Astrocyte (in vitro differentiated cells and primary cell): ENCODE measurements at regions not wholly inside any gene's neighbourhood (a gene's known extent, or its start where the extent isn't known, plus 50 kb on each side); places are given as distances from the start of the nearest gene placed in this dataset.

Experiments
- DNase-seq: peaks from one replicate; pipeline ENCODE4 v3.0.0-alpha.2; 2010; ENCODE audit warnings: low read depth
- FAIRE-seq: peaks from 2 replicates; lab custom pipeline; 2011; peaks lifted over from hg19 to GRCh38; lab: Jason Lieb, UNC
- H2AFZ ChIP-seq: 2 replicates; pipeline ENCODE4 v1.6.0; 2012; ENCODE audit warnings: low read depth, low read length, inconsistent platforms
- H3K27ac ChIP-seq: 2 replicates; pipeline ENCODE4 v1.5.1; 2011; ENCODE audit warnings: low read depth, low read length, inconsistent platforms
- H3K27me3 ChIP-seq: 2 replicates; pipeline ENCODE4 v1.6.0; 2011; ENCODE audit warnings: low read length, inconsistent platforms; ENCODE audit not compliant: insufficient read depth
- H3K36me3 ChIP-seq: 2 replicates; pipeline ENCODE4 v1.5.1; 2011; ENCODE audit warnings: low read length, inconsistent platforms; ENCODE audit not compliant: insufficient read depth
- H3K4me1 ChIP-seq: 2 replicates; pipeline ENCODE4 v1.5.1; 2011; ENCODE audit warnings: low read length, inconsistent platforms; ENCODE audit not compliant: insufficient read depth
- H3K4me2 ChIP-seq: 2 replicates; pipeline ENCODE4 v1.6.0; 2012; ENCODE audit warnings: low read length, inconsistent platforms
- H3K4me3 ChIP-seq: 2 replicates; pipeline ENCODE4 v1.5.1; 2011; ENCODE audit warnings: low read depth, mild to moderate bottlenecking, low read length, inconsistent platforms; ENCODE audit not compliant: insufficient read depth
- H3K79me2 ChIP-seq: 2 replicates; pipeline ENCODE4 v1.6.0; 2012; ENCODE audit warnings: mild to moderate bottlenecking, low read length, inconsistent platforms; ENCODE audit not compliant: insufficient read depth
- H3K9ac ChIP-seq: 2 replicates; pipeline ENCODE4 v1.6.0; 2012; ENCODE audit warnings: mild to moderate bottlenecking, low read length, inconsistent platforms
- H3K9me3 ChIP-seq: 2 replicates; pipeline ENCODE4 v1.5.1; 2012; ENCODE audit warnings: low read depth, mild to moderate bottlenecking, low read length, inconsistent platforms; ENCODE audit not compliant: insufficient read depth
- H4K20me1 ChIP-seq: 2 replicates; pipeline ENCODE4 v1.6.0; 2012; ENCODE audit warnings: low read length, inconsistent platforms; ENCODE audit not compliant: insufficient read depth
- H3K27ac Mint-ChIP-seq: one replicate; pipeline ENCODE4 v1.8.0; 2021; ENCODE audit warnings: mild to moderate bottlenecking, mixed read lengths; ENCODE audit not compliant: unreplicated experiment
- H3K27me3 Mint-ChIP-seq: one replicate; pipeline ENCODE4 v1.8.0; 2021; ENCODE audit warnings: low read depth, mixed read lengths; ENCODE audit not compliant: unreplicated experiment
- H3K36me3 Mint-ChIP-seq: one replicate; pipeline ENCODE4 v1.8.0; 2021; ENCODE audit warnings: low read depth, mixed read lengths; ENCODE audit not compliant: unreplicated experiment
- H3K4me1 Mint-ChIP-seq: one replicate; pipeline ENCODE4 v1.8.0; 2021; ENCODE audit warnings: low read depth, mixed read lengths; ENCODE audit not compliant: unreplicated experiment
- H3K4me3 Mint-ChIP-seq: one replicate; pipeline ENCODE4 v1.8.0; 2021; ENCODE audit warnings: mild to moderate bottlenecking, moderate library complexity, mixed read lengths; ENCODE audit not compliant: unreplicated experiment
- H3K9me3 Mint-ChIP-seq: one replicate; pipeline ENCODE4 v1.8.0; 2021; ENCODE audit warnings: mild to moderate bottlenecking, mixed read lengths; ENCODE audit not compliant: unreplicated experiment
- CTCF ChIP-seq: IDR thresholded peaks from 2 replicates; pipeline ENCODE4 v1.5.1; 2011; ENCODE audit warnings: low read depth, mild to moderate bottlenecking, inconsistent platforms, low read length, moderate library complexity; ENCODE audit not compliant: insufficient read depth
- EZH2 ChIP-seq: IDR thresholded peaks from 2 replicates; pipeline ENCODE4 v1.6.1; 2012; ENCODE audit warnings: mild to moderate bottlenecking, low read length, inconsistent platforms; ENCODE audit not compliant: insufficient read depth

- H3K9ac ChIP-seq, result no peak overlapping the region
- H3K4me2 ChIP-seq, result no peak overlapping the region
- no peaks in the 10 kb centered on the region for H3K79me2 ChIP-seq
- H2AFZ ChIP-seq, result no peak overlapping the region
- H3K9me3 Mint-ChIP-seq, result no peaks in the 10 kb centered on the region
- H3K27ac Mint-ChIP-seq, result no peak overlapping the region
- no peak overlapping the region for H3K4me3 ChIP-seq
- H3K36me3 ChIP-seq, result no peaks in the 10 kb centered on the region
- peaks cover 2% of the 10 kb centered on the region for H3K4me1 Mint-ChIP-seq
- no peaks in the 10 kb centered on the region for H4K20me1 ChIP-seq
- no peaks in the 10 kb centered on the region for H3K9me3 ChIP-seq
- TF ChIP-seq CTCF (no peak), EZH2 (no peak)
- FAIRE-seq, result no peak
- peak; percentile 29 for DNase-seq
- no peak overlapping the region for H3K27ac ChIP-seq
- no peak overlapping the region for H3K4me3 Mint-ChIP-seq
- no peaks in the 10 kb centered on the region for H3K27me3 Mint-ChIP-seq
- no peaks in the 10 kb centered on the region for H3K27me3 ChIP-seq
- H3K36me3 Mint-ChIP-seq, result no peaks in the 10 kb centered on the region
- no peaks in the 10 kb centered on the region for H3K4me1 ChIP-seq
These were observed 166.8 kb downstream of the IBTK start for GRCh38 chr6:82080767-82081166.

- no peak overlapping the region for H2AFZ ChIP-seq
- no peaks in the 10 kb centered on the region for H3K36me3 ChIP-seq
- no peaks in the 10 kb centered on the region for H3K4me1 ChIP-seq
- Mint-ChIP-seq H3K27me3 (no peaks in the 10 kb centered on the region), H3K27ac (no peak overlapping the region), H3K4me3 (no peak overlapping the region), H3K36me3 (peaks cover under 1% of the 10 kb centered on the region), H3K4me1 (peaks cover 8% of the 10 kb centered on the region), H3K9me3 (no peaks in the 10 kb centered on the region)
- no peak overlapping the region for H3K4me3 ChIP-seq
- no peaks in the 10 kb centered on the region for H3K9me3 ChIP-seq
- H4K20me1 ChIP-seq, result no peaks in the 10 kb centered on the region
- H3K27me3 ChIP-seq, result no peaks in the 10 kb centered on the region
- H3K27ac ChIP-seq, result no peak overlapping the region
- no peaks in the 10 kb centered on the region for H3K79me2 ChIP-seq
- FAIRE-seq, result no peak
- DNase-seq, result no peak
- H3K9ac ChIP-seq, result no peak overlapping the region
- H3K4me2 ChIP-seq, result no peak overlapping the region
- TF ChIP-seq CTCF (no peak), EZH2 (no peak)
These were observed 169.1 kb downstream of the IBTK start for GRCh38 chr6:82078286-82078908.

- Histone ChIP-seq H3K9ac (no peak overlapping the region), H3K4me2 (no peak overlapping the region), H4K20me1 (no peaks in the 10 kb centered on the region), H3K4me3 (no peak overlapping the region), H3K9me3 (no peaks in the 10 kb centered on the region), H3K27ac (no peak overlapping the region), H3K27me3 (no peaks in the 10 kb centered on the region), H3K36me3 (no peaks in the 10 kb centered on the region), H2AFZ (no peak overlapping the region), H3K4me1 (peaks cover 8% of the 10 kb centered on the region), H3K79me2 (no peaks in the 10 kb centered on the region)
- no peaks in the 10 kb centered on the region for H3K9me3 Mint-ChIP-seq
- H3K4me3 Mint-ChIP-seq, result no peak overlapping the region
- FAIRE-seq (no peak), DNase-seq (no peak)
- H3K36me3 Mint-ChIP-seq, result peaks cover 2% of the 10 kb centered on the region
- H3K27me3 Mint-ChIP-seq, result no peaks in the 10 kb centered on the region
- no peak overlapping the region for H3K27ac Mint-ChIP-seq
- no peak for TF ChIP-seq EZH2
- TF ChIP-seq CTCF, result no peak
- H3K4me1 Mint-ChIP-seq, result peaks cover 22% of the 10 kb centered on the region
These were observed 170.6 kb downstream of the IBTK start for GRCh38 chr6:82076916-82077315.
